ENCODE measurements at regions not wholly inside any gene's neighbourhood (a gene's known extent, or its start where the extent isn't known, plus 50 kb on each side); places are given as distances from the start of the nearest gene placed in this dataset.

DNA sequence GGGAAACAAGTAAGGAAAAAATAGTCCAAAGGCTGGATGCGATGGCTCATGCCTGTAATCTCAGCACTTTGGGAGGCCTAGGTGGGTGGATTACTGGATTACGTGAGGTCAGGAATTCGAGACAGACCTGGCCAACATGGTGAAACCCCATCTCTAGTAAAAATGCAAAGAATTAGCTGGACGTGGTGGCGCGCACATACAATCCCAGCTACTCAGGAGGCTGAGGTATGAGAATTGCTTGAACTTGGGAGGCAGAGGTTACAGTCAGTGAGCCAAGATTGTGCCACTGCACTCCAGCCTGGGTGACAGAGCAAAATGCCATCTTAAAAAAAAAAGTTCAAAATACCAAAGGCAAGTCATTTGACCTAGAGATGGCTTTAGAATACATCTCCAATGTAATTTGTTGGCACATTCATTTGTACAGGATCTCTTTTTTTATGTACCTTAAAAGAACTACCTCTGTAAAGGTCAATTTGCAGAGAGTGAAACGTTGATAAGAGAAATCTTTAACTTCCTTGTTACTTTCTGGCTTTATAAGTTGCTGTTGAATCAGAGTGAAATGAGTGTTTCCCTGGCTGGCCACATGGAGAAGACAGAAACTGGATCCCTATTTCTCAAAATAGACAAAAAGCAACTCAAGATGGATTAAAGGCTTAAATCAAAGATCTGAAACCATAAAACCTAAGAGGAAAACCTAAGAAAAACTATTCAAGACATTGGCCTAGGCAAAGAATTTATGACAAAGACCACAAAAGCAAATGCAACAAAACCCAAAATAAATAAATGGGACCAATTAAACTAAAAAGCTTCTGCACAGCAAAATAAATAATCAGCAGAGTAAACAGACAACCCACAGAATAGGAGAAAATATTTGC lies 260.7 kb downstream of the KLF6 start:
- TF ChIP-seq, protein P1, sequence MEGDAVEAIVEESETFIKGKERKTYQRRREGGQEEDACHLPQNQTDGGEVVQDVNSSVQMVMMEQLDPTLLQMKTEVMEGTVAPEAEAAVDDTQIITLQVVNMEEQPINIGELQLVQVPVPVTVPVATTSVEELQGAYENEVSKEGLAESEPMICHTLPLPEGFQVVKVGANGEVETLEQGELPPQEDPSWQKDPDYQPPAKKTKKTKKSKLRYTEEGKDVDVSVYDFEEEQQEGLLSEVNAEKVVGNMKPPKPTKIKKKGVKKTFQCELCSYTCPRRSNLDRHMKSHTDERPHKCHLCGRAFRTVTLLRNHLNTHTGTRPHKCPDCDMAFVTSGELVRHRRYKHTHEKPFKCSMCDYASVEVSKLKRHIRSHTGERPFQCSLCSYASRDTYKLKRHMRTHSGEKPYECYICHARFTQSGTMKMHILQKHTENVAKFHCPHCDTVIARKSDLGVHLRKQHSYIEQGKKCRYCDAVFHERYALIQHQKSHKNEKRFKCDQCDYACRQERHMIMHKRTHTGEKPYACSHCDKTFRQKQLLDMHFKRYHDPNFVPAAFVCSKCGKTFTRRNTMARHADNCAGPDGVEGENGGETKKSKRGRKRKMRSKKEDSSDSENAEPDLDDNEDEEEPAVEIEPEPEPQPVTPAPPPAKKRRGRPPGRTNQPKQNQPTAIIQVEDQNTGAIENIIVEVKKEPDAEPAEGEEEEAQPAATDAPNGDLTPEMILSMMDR (conservative IDR thresholded peaks at IDR 0.05; ENCODE audit: low read length), result no peak
- TF ChIP-seq EZH2phosphoT487 (IDR thresholded peaks at IDR 0.05; ENCODE audit: borderline replicate concordance), result no peak
